ENCODE measurements at regions not wholly inside any gene's neighbourhood (a gene's known extent, or its start where the extent isn't known, plus 50 kb on each side); places are given as distances from the start of the nearest gene placed in this dataset.
A peak's percentile ranks its signal among the peaks of the same experiment; 100 is the strongest.

DNA sequence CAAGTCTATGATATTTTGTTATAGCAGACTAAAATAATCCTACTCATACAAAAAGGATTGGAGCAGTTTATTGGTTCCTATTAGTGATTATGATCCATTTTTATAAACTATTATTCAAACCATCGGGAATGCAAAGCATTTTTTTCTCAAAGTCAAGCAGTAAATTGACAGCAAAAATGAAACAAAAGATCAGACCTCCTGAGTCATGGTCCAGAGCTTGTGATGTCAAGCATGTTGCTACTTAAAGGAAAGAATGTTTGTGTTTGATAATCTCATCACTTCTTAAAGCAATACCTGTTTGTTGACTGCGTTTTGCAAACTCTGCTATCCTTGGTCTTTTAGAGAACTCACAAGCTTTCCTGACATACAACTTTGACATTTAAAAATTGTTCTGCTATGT is 204.4 kb downstream of the SAMD5 start:
- ATAC-seq (ENCODE audit: low read depth) (no peak), DNase-seq (peak; percentile 40)
- no peak overlapping the region for H3K27ac ChIP-seq (ENCODE audit: insufficient read depth, low read length)
- no peaks in the 10 kb centered on the region for H3K79me1 ChIP-seq (ENCODE audit: low read depth in 1 of 2, low read length in 2 of 2)
- intact Hi-C loops (cut with micrococcal nuclease), result no loop called here
- H2BK15ac ChIP-seq (ENCODE audit: low read depth, low read length), result no peak overlapping the region
- no peaks in the 10 kb centered on the region for H4K20me1 ChIP-seq (ENCODE audit: insufficient read depth, low read length)
- H4K8ac ChIP-seq (ENCODE audit: low read depth in 2 of 2, low read length in 2 of 2), result no peak overlapping the region
- no peak overlapping the region for H3K23ac ChIP-seq (ENCODE audit: low read depth, low read length)
- no TSS peak for BruUV-seq (replicated peaks)
- no peaks in the 10 kb centered on the region for H3K4me1 ChIP-seq (ENCODE audit: control insufficient read depth, insufficient read depth, low read length)
- H4K91ac ChIP-seq (ENCODE audit: insufficient read depth, low read depth, low read length), result no peak overlapping the region
- H2BK20ac ChIP-seq (ENCODE audit: low read depth, low read length), result no peak overlapping the region
- no peaks in the 10 kb centered on the region; the same call in none of the 2 replicates for H3K27me3 ChIP-seq (ENCODE audit: control insufficient read depth, insufficient read depth, low read length)
- no peak overlapping the region for H2AK9ac ChIP-seq (replicated peaks; ENCODE audit: low read depth, low read length, poor library complexity)
- no peak overlapping the region for H3K4me3 ChIP-seq (ENCODE audit: insufficient read depth, low read depth, low read length)
- ChIA-PET CTCF (interaction anchor here (0.6 kb wide), 1 partner anchor 9 kb away, joined by 3 read pairs; no protein-coding TSS in a partner anchor), POLR2A (ENCODE audit: unreplicated experiment) (no interaction called here)
- TF ChIP-seq MAZ (IDR thresholded peaks at IDR 0.05; ENCODE audit: borderline replicate concordance, low read depth, low read length), result no peak
- TF ChIP-seq BHLHE40 (IDR thresholded peaks at IDR 0.05; ENCODE audit: low read depth, low read length), result no peak
- no peak for TF ChIP-seq POLR2A (IDR thresholded peaks at IDR 0.05; ENCODE audit: low read depth, low read length)
- no peak for TF ChIP-seq RCOR1 (IDR thresholded peaks at IDR 0.05; ENCODE audit: insufficient replicate concordance, low read length)
- TF ChIP-seq SMC3 (IDR thresholded peaks at IDR 0.05; ENCODE audit: low read depth, low read length), result no peak
- TF ChIP-seq, protein P1, sequence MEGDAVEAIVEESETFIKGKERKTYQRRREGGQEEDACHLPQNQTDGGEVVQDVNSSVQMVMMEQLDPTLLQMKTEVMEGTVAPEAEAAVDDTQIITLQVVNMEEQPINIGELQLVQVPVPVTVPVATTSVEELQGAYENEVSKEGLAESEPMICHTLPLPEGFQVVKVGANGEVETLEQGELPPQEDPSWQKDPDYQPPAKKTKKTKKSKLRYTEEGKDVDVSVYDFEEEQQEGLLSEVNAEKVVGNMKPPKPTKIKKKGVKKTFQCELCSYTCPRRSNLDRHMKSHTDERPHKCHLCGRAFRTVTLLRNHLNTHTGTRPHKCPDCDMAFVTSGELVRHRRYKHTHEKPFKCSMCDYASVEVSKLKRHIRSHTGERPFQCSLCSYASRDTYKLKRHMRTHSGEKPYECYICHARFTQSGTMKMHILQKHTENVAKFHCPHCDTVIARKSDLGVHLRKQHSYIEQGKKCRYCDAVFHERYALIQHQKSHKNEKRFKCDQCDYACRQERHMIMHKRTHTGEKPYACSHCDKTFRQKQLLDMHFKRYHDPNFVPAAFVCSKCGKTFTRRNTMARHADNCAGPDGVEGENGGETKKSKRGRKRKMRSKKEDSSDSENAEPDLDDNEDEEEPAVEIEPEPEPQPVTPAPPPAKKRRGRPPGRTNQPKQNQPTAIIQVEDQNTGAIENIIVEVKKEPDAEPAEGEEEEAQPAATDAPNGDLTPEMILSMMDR (conservative IDR thresholded peaks at IDR 0.05; ENCODE audit: low read depth, low read length), result no peak
- no peak for TF ChIP-seq NFE2L2 (IDR thresholded peaks at IDR 0.05; ENCODE audit: low read depth, low read length)
- TF ChIP-seq CHD1 (IDR thresholded peaks at IDR 0.05; ENCODE audit: low read depth, low read length), result no peak
- TF ChIP-seq MAFK (IDR thresholded peaks at IDR 0.05; ENCODE audit: low read depth, low read length), result no peak
- no peak for TF ChIP-seq RFX5 (IDR thresholded peaks at IDR 0.05; ENCODE audit: low read depth, low read length)
- TF ChIP-seq MXI1 (IDR thresholded peaks at IDR 0.05; ENCODE audit: borderline replicate concordance, low read depth, low read length), result no peak
- TF ChIP-seq RAD21 (IDR thresholded peaks at IDR 0.05; ENCODE audit: low read length), result no peak
- H2BK120ac ChIP-seq (ENCODE audit: low read depth, low read length), result no peak overlapping the region
- H4K5ac ChIP-seq (ENCODE audit: low read depth, low read length), result no peak overlapping the region
- no peak overlapping the region for H2AK5ac ChIP-seq (ENCODE audit: low read depth, low read length)
- H3K4me2 ChIP-seq (ENCODE audit: low read depth, low read length), result no peak overlapping the region
- no peak overlapping the region for H3K9ac ChIP-seq (ENCODE audit: low read depth, low read length)
- no peak overlapping the region for H3K4ac ChIP-seq (ENCODE audit: low read depth, low read length)
- no peak overlapping the region for H3K18ac ChIP-seq (ENCODE audit: low read depth, low read length)
- in situ Hi-C loops (cut with MboI; ENCODE audit: low sequenced_read_pairs), result no loop called here
- no peaks in the 10 kb centered on the region for H3K9me1 ChIP-seq (ENCODE audit: insufficient read depth, low read length)
- no peak overlapping the region for H3K56ac ChIP-seq (ENCODE audit: extremely low read depth, insufficient read depth, low read length)
- H2BK5ac ChIP-seq (ENCODE audit: low read depth, low read length, poor library complexity, severe bottlenecking), result no peak overlapping the region
- H3K36me3 ChIP-seq (ENCODE audit: control insufficient read depth, insufficient read depth, low read length), result no peaks in the 10 kb centered on the region
- H3K14ac ChIP-seq (replicated peaks; ENCODE audit: low read depth, low read length), result no peak overlapping the region
- H2AFZ ChIP-seq (replicated peaks; ENCODE audit: low read length, poor library complexity), result no peak overlapping the region
- dilution Hi-C loops (cut with HindIII; ENCODE audit: low sequenced_read_pairs, unreplicated experiment), result no loop called here
- H3K9me3 ChIP-seq (ENCODE audit: control insufficient read depth, insufficient read depth, low read length), result no peaks in the 10 kb centered on the region
- WGBS, 2 experiments (ENCODE audit: extremely low coverage in 2 of 2, insufficient read length in 1 of 2), result no CpG with 5 or more reads among the region's 2 CpGs

All from IMR-90 (cell line).